ENCODE measurements at regions not wholly inside any gene's neighbourhood (a gene's known extent, or its start where the extent isn't known, plus 50 kb on each side); places are given as distances from the start of the nearest gene placed in this dataset.

- TF ChIP-seq POLR2A (IDR thresholded peaks at IDR 0.05) (no peak), CTCF (IDR thresholded peaks at IDR 0.05 in 8 of 11, conservative IDR thresholded peaks at IDR 0.05 in 3 of 11) (no peak)
Observed at GRCh38 chr18:39647627-39648534, 2082.3 kb upstream of the CELF4 start.
